Heart right ventricle (tissue), 16 donors: ENCODE measurements at regions not wholly inside any gene's neighbourhood (a gene's known extent, or its start where the extent isn't known, plus 50 kb on each side); places are given as distances from the start of the nearest gene placed in this dataset.

ENCODE experiments used
- ATAC-seq, 8 donors: fragments of 200-7000 bp; cut with Tn5 transposase; one replicate each; pipeline ENCODE4 v1.9.1; 2020; ENCODE audit warnings: mild to moderate bottlenecking in 8 of 8, moderate library complexity in 8 of 8, moderate number of reproducible peaks in 1 of 8
- DNase-seq, 2 donors: peaks; one replicate each; pipeline ENCODE4 v3.0.0-alpha.2; 2020
- H3K27ac ChIP-seq, 10 donors: fragments of 200-600 bp; sonication (generic) in 2 of 10; one replicate each; pipeline versions ENCODE4 v1.5.0 to v1.8.0; 2020 to 2022; ENCODE audit warnings: mild to moderate bottlenecking in 3 of 10
- H3K27me3 ChIP-seq, 7 donors: fragments of 200-600 bp; one replicate each; pipeline ENCODE4 v1.8.0; 2021 to 2022; ENCODE audit warnings: mild to moderate bottlenecking in 2 of 7
- H3K36me3 ChIP-seq, 9 donors: fragments of 200-600 bp; sonication (generic) in 1 of 9; one replicate each; pipeline versions ENCODE4 v1.5.0 to v1.8.0; 2020 to 2022; ENCODE audit warnings: mild to moderate bottlenecking in 2 of 9
- H3K4me1 ChIP-seq, 9 donors: fragments of 200-600 bp; sonication (generic) in 1 of 9; one replicate each; pipeline versions ENCODE4 v1.5.0 to v1.8.0; 2020 to 2022; ENCODE audit warnings: mild to moderate bottlenecking in 4 of 9
- H3K4me3 ChIP-seq, 10 donors: fragments of 200-600 bp; sonication (generic) in 2 of 10; one replicate each; pipeline versions ENCODE4 v1.5.0 to v1.8.0; 2020 to 2022; ENCODE audit warnings: mild to moderate bottlenecking in 7 of 10, moderate library complexity in 2 of 10
- H3K9me3 ChIP-seq, 11 donors: fragments of 200-600 bp in 10 of 11; sonication (generic) in 2 of 11; one replicate each; pipeline versions ENCODE4 v1.5.0 to v1.8.0; 2013 to 2022; ENCODE audit warnings: mild to moderate bottlenecking in 2 of 11, control low read depth in 1 of 11, moderate library complexity in 1 of 11
- CTCF ChIP-seq, 9 donors: fragments of 200-600 bp; sonication (generic) in 2 of 9; IDR thresholded peaks; one replicate each; pipeline versions ENCODE4 v1.5.0 to v1.8.0; 2021 to 2022; ENCODE audit warnings: antibody characterized with exemption in 9 of 9, mild to moderate bottlenecking in 5 of 9, moderate library complexity in 1 of 9
- WGBS, 2 donors: extraction: QIAGEN DNeasy Blood & Tissue Kit; methylation state at CpG; one replicate each; pipeline ENCODE4 v1.1.7; 2013; ENCODE audit warnings: inconsistent platforms in 1 of 2; 5-methylcytosine and 5-hydroxymethylcytosine counted together
- intact Hi-C, 10 donors: fragments of 100-400 bp; cut with DNase I; formaldehyde crosslinking; loops; one replicate each; pipeline versions ENCODE4 v1.11.1 to v1.14.2; 2022
- donor health status: Arrhythmogenic right ventricular cardiomyopathy.
- donor health status: ischemic (EF 13 %, LVEDD 7.1; RV severe dilation, severe dysfunction).
- donor health status: healthy with polysubstance abuse.
- donor health status: DM: no; HTN: yes; CAD: no.
- donor health status: DM: no; HTN: no; CAD: no.
- donor health status: ischemic (EF 25% LVEDD 6.9; RV normal size, moderate dysfunction).
- donor health status: ischemic (EF 25% LVEDD 5.7; RV mildly dilated, moderate dysfunction).
- donor health status: healthy.
- donor health status: DM: yes; HTN: yes; CAD: no.
- donor health status: Ischemic cardiomyopathy.
- donor health status: ischemic (EF 35%, LVEDD 5.7; RV mildly dilated, moderate dysfunction).
- donor health status: nonischemic (EF 11% LVEDD 7.7; RV severe dilation, severe dysfunction).
- donor health status: DM: yes; HTN: yes; CAD: no.
- donor health status: PGD.
- donor health status: ischemic (EF 29% LVEDD 5.4; RV normal size, mild dysfunction).
- donor health status: nonischemic (EF 23%, LVEDD 6.1; RV moderate dilation, normal function).

- Histone ChIP-seq H3K36me3 (no peaks in the 10 kb centered on the region), H3K27ac (no peak overlapping the region), H3K4me3 (no peak overlapping the region), H3K27me3 (no peaks in the 10 kb centered on the region), H3K4me1 (no peaks in the 10 kb centered on the region), H3K9me3 (peaks cover 0 to 28% (median 9%) of the 10 kb centered on the region in 11 donors)
- WGBS, 2 donors, result 79 to 83% methylated on average over 1 of the region's 1 CpG
- intact Hi-C loops, result no loop called here
- no peak for TF ChIP-seq CTCF (IDR thresholded peaks at IDR 0.05)
- no peak for DNase-seq
- no peak for ATAC-seq
Observed at GRCh38 chr2:163812926-163813520, 77.2 kb upstream of the FIGN start.

GRCh38 chr2:163808406-163808805 lies 72.6 kb upstream of the FIGN start:
- intact Hi-C loops, result loop anchor here in 1 of 10 donors (10.0 kb wide), 1 partner anchor 334 kb away; no protein-coding TSS in a partner anchor
- H3K27me3 ChIP-seq, result no peaks in the 10 kb centered on the region
- peaks cover 0 to 7% (median 0%) of the 10 kb centered on the region in 11 donors for H3K9me3 ChIP-seq
- no peak overlapping the region for H3K4me3 ChIP-seq
- H3K36me3 ChIP-seq, result no peaks in the 10 kb centered on the region
- DNase-seq, result no peak
- ATAC-seq, result no peak
- no peak overlapping the region for H3K27ac ChIP-seq
- no peaks in the 10 kb centered on the region for H3K4me1 ChIP-seq
- 84 to 95% methylated on average over 2 of the region's 2 CpGs for WGBS, 2 donors
- TF ChIP-seq CTCF (IDR thresholded peaks at IDR 0.05), result no peak

GRCh38 chr2:163802284-163802683 lies 66.5 kb upstream of the FIGN start:
- DNase-seq (no peak), ATAC-seq (peak in 5 of 8 donors; percentile 55 to 84 (median 65))
- Histone ChIP-seq H3K27me3 (no peaks in the 10 kb centered on the region), H3K27ac (peak overlapping the region in 3 of 10 donors; percentile 30 to 37 (median 33)), H3K4me1 (peaks cover 0 to 33% (median 0%) of the 10 kb centered on the region in 9 donors), H3K4me3 (no peak overlapping the region), H3K36me3 (no peaks in the 10 kb centered on the region), H3K9me3 (no peaks in the 10 kb centered on the region)
- intact Hi-C loops, result loop anchor here in 1 of 10 donors (5.0 to 10.0 kb wide), 2 partner anchors 65 to 327 kb away; partner anchors contain the start of gene FIGN
- 49 to 58% methylated on average over 3 of the region's 3 CpGs for WGBS, 2 donors
- no peak for TF ChIP-seq CTCF (IDR thresholded peaks at IDR 0.05)

GRCh38 chr2:163801486-163801885 lies 65.7 kb upstream of the FIGN start:
- ATAC-seq, result peak in 5 of 8 donors; percentile 51 to 73 (median 55)
- TF ChIP-seq CTCF (IDR thresholded peaks at IDR 0.05), result no peak
- Histone ChIP-seq H3K4me1 (peaks cover 0 to 33% (median 0%) of the 10 kb centered on the region in 9 donors), H3K9me3 (no peaks in the 10 kb centered on the region), H3K27ac (peak overlapping the region in 5 of 10 donors; percentile 15 to 41 (median 34)), H3K4me3 (no peak overlapping the region), H3K36me3 (no peaks in the 10 kb centered on the region), H3K27me3 (no peaks in the 10 kb centered on the region)
- intact Hi-C loops, result loop anchor here in 1 of 10 donors (5.0 to 10.0 kb wide), 2 partner anchors 64 to 327 kb away; partner anchors contain the start of gene FIGN
- DNase-seq, result no peak
- WGBS, 2 donors, result 63 to 72% methylated on average over 2 of the region's 2 CpGs
